Transverse colon (tissue), 4 donors: ENCODE measurements at regions not wholly inside any gene's neighbourhood (a gene's known extent, or its start where the extent isn't known, plus 50 kb on each side); places are given as distances from the start of the nearest gene placed in this dataset.

Experiments
- DNase-seq: peaks from one replicate; pipeline ENCODE4 v3.0.0-alpha.2; 2019
- H3K27ac ChIP-seq, 4 donors: fragments of 200-600 bp; sonication (generic); 2 replicates each; pipeline ENCODE4 v1.5.1; 2016 to 2018; ENCODE audit warnings: inconsistent platforms in 4 of 4
- H3K27me3 ChIP-seq: fragments of 200-600 bp; sonication (generic); 2 replicates; pipeline ENCODE4 v1.5.1; 2017; ENCODE audit warnings: inconsistent platforms
- H3K36me3 ChIP-seq, 4 donors: fragments of 200-600 bp; sonication (generic); 2 replicates each; pipeline ENCODE4 v1.5.1; 2017 to 2019; ENCODE audit warnings: inconsistent platforms in 4 of 4
- H3K4me1 ChIP-seq, 4 donors: fragments of 200-600 bp; sonication (generic); 2 replicates each; pipeline ENCODE4 v1.5.1; 2017 to 2020; ENCODE audit warnings: inconsistent platforms in 4 of 4
- H3K4me3 ChIP-seq, 4 donors: fragments of 200-600 bp; sonication (generic); 1 replicate in 1 of 4; 2 replicates in 3 of 4; pipeline versions ENCODE4 v1.5.1 to v1.6.1; 2017 to 2019; ENCODE audit warnings: inconsistent platforms in 4 of 4
- H3K9me3 ChIP-seq, 2 donors: fragments of 200-600 bp; sonication (generic); 2 replicates each; pipeline ENCODE4 v1.5.1; 2017 to 2019; ENCODE audit warnings: inconsistent platforms in 2 of 2
- CTCF ChIP-seq, 5 experiments: fragments of 200-600 bp in 3 of 5; fragments of 450-650 bp in 2 of 5; sonication (generic) in 3 of 5; IDR thresholded peaks; 1 replicate in 2 of 5; 2 replicates in 3 of 5; pipeline ENCODE4 v1.5.1; 2016 to 2017; ENCODE audit warnings: antibody characterized with exemption in 5 of 5, inconsistent platforms in 3 of 5, mild to moderate bottlenecking in 2 of 5, moderate library complexity in 1 of 5
- EP300 ChIP-seq: sonication (generic); formaldehyde crosslinking; IDR thresholded peaks from one replicate; pipeline ENCODE4 v1.6.1; 2017; ENCODE audit warnings: antibody characterized with exemption, low read depth
- POLR2A ChIP-seq: fragments of 450-650 bp; IDR thresholded peaks from one replicate; pipeline ENCODE4 v1.6.1; 2016; ENCODE audit warnings: antibody characterized with exemption, mild to moderate bottlenecking, moderate library complexity
- POLR2AphosphoS5 ChIP-seq, 3 donors: sonication (generic); formaldehyde crosslinking; IDR thresholded peaks; one replicate each; pipeline ENCODE4 v1.6.1; 2016; ENCODE audit warnings: antibody characterized with exemption in 3 of 3
- WGBS, 2 donors: methylation state at CpG; one replicate each; pipeline ENCODE4 v1.1.5; 2018; ENCODE audit warnings: low coverage in 1 of 2; 5-methylcytosine and 5-hydroxymethylcytosine counted together
- in situ Hi-C, 4 donors: fragments of 200-750 bp; cut with MboI; loops; one replicate each; pipeline versions ENCODE4 v1.15.0 to v1.15.1; 2017; ENCODE audit warnings: low sequenced_read_pairs in 3 of 4, low pct_ligation_motif_present in 1 of 4, low pct_unique_long_range_greater_than_20kb in 1 of 4
- intact Hi-C: fragments of 100-400 bp; cut with DNase I; formaldehyde crosslinking; loops from one replicate; pipeline ENCODE4 v1.15.1; 2023; ENCODE audit warnings: low total_unique reads

- Histone ChIP-seq H3K9me3 (no peaks in the 10 kb centered on the region), H3K27me3 (peaks cover 4% of the 10 kb centered on the region), H3K36me3 (no peaks in the 10 kb centered on the region), H3K27ac (no peak overlapping the region), H3K4me1 (no peaks in the 10 kb centered on the region), H3K4me3 (no peak overlapping the region)
- intact Hi-C loops: no loop called here
- no peak for DNase-seq
- WGBS, 2 donors: 50% methylated on average over 20 of the region's 20 CpGs; no CpG with 5 or more reads in 1 of the 2 donors
- no peak for TF ChIP-seq POLR2A
- no peak for TF ChIP-seq EP300
- no peak for TF ChIP-seq CTCF (IDR thresholded peaks at IDR 0.05)
- TF ChIP-seq POLR2AphosphoS5 (IDR thresholded peaks at IDR 0.05): no peak
- in situ Hi-C loops: no loop called here
Measured at GRCh38 chr5:1952444-1953099, 69.8 kb upstream of the IRX4 start.

DNA sequence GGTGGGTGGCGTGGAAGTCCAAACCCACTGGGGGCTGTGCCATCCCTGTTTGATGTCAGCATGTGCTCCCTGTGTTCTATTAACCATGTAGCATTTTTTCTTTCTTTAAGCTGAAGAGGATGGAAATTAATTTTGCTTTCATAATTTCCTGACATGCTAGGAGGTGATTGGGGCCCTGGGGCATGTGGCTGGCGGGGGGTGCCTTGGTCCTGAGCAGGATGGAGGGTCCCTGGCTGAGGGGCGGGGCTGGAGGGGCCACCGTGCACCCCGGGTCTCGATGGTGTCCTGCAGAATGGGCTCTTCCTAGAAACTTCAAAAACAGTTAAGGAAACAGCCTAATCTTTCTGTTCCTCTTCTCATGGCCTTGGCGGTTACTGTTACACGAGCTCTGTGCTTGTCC lies 69.3 kb upstream of the IRX4 start:
- no peak for TF ChIP-seq POLR2AphosphoS5 (IDR thresholded peaks at IDR 0.05)
- TF ChIP-seq POLR2A: no peak
- no peak for TF ChIP-seq CTCF (IDR thresholded peaks at IDR 0.05)
- TF ChIP-seq EP300: no peak
- no peak for DNase-seq

GRCh38 chr5:1951165-1951816 lies 68.6 kb upstream of the IRX4 start:
- Histone ChIP-seq H3K27me3 (peaks cover 4% of the 10 kb centered on the region), H3K36me3 (no peaks in the 10 kb centered on the region), H3K27ac (no peak overlapping the region), H3K9me3 (no peaks in the 10 kb centered on the region), H3K4me1 (no peaks in the 10 kb centered on the region), H3K4me3 (no peak overlapping the region)
- intact Hi-C loops (no loop called here), in situ Hi-C loops (no loop called here)
- 93% methylated on average over 54 of the region's 54 CpGs; no CpG with 5 or more reads in 1 of the 2 donors for WGBS, 2 donors
- DNase-seq: no peak
- TF ChIP-seq EP300 (no peak), POLR2AphosphoS5 (IDR thresholded peaks at IDR 0.05) (no peak), POLR2A (no peak)

More for the DNA sequence above, 69.3 kb upstream of the IRX4 start:
- Histone ChIP-seq H3K4me3 (no peak overlapping the region), H3K27ac (no peak overlapping the region), H3K36me3 (no peaks in the 10 kb centered on the region), H3K27me3 (peaks cover 4% of the 10 kb centered on the region), H3K9me3 (no peaks in the 10 kb centered on the region), H3K4me1 (no peaks in the 10 kb centered on the region)
- 54 to 64% methylated on average over 4 to 8 of the region's 8 CpGs for WGBS, 2 donors
- intact Hi-C loops (no loop called here), in situ Hi-C loops (no loop called here)

- no peaks in the 10 kb centered on the region for H3K36me3 ChIP-seq
- H3K27me3 ChIP-seq: peaks cover 4% of the 10 kb centered on the region
- TF ChIP-seq POLR2A: no peak
- TF ChIP-seq POLR2AphosphoS5 (IDR thresholded peaks at IDR 0.05): no peak
- TF ChIP-seq EP300: no peak
- TF ChIP-seq CTCF (IDR thresholded peaks at IDR 0.05): no peak
- no peaks in the 10 kb centered on the region for H3K9me3 ChIP-seq
- in situ Hi-C loops (no loop called here), intact Hi-C loops (no loop called here)
- no peak for DNase-seq
- 94% methylated on average over 22 of the region's 22 CpGs; no CpG with 5 or more reads in 1 of the 2 donors for WGBS, 2 donors
- H3K4me1 ChIP-seq: no peaks in the 10 kb centered on the region
- H3K27ac ChIP-seq: no peak overlapping the region
- no peak overlapping the region for H3K4me3 ChIP-seq
Measured at GRCh38 chr5:1950708-1951103, 68.0 kb upstream of the IRX4 start.
